HG03520 (cell line): ENCODE measurements at regions not wholly inside any gene's neighbourhood (a gene's known extent, or its start where the extent isn't known, plus 50 kb on each side); places are given as distances from the start of the nearest gene placed in this dataset.
"Not testable (repeated sequence)": the region's sequence is repeated elsewhere in the genome, so short reads cannot be mapped to it uniquely, and the experiment has no call there.

Source experiments
- ATAC-seq: cut with Tn5 transposase; IDR thresholded peaks from one replicate; pipeline ENCODE4 v1.9.1; 2021; ENCODE audit warnings: mild to moderate bottlenecking, moderate library complexity; ENCODE audit not compliant: unreplicated experiment

- ATAC-seq, result no peak
These were observed 671.2 kb downstream of the COL12A1 start for GRCh38 chr6:74534465-74535211.

- ATAC-seq, result no peak
These were observed 686.7 kb downstream of the COL12A1 start for GRCh38 chr6:74519163-74519562.

GRCh38 chr6:74518035-74518434, 687.8 kb downstream of the COL12A1 start:
- no peak for ATAC-seq

GRCh38 chr6:74510878-74511277, 695.0 kb downstream of the COL12A1 start:
- ATAC-seq, result no peak

GRCh38 chr6:74507649-74508048, 698.2 kb downstream of the COL12A1 start:
- ATAC-seq, result no peak

GRCh38 chr6:74505391-74505790, 700.5 kb downstream of the COL12A1 start:
- no peak for ATAC-seq

GRCh38 chr6:74504941-74505340, 700.9 kb downstream of the COL12A1 start:
- no peak for ATAC-seq

- ATAC-seq, result no peak
These were observed 713.3 kb downstream of the COL12A1 start for GRCh38 chr6:74492587-74492986.

- no peak for ATAC-seq
These were observed 713.9 kb downstream of the COL12A1 start for GRCh38 chr6:74491844-74492374.

- ATAC-seq, result not testable (repeated sequence)
These were observed 717.1 kb downstream of the COL12A1 start for GRCh38 chr6:74488726-74489125.

- ATAC-seq, result no peak
These were observed 723.7 kb downstream of the COL12A1 start for GRCh38 chr6:74482180-74482579.

- ATAC-seq, result no peak
These were observed 725.3 kb downstream of the COL12A1 start for GRCh38 chr6:74480561-74480960.

- no peak for ATAC-seq
These were observed 725.9 kb downstream of the COL12A1 start for GRCh38 chr6:74479960-74480359.

GRCh38 chr6:74479420-74479819, 726.4 kb downstream of the COL12A1 start:
- no peak for ATAC-seq

GRCh38 chr6:74474046-74474445, 731.8 kb downstream of the COL12A1 start:
- ATAC-seq, result not testable (repeated sequence)

GRCh38 chr6:74468552-74468951, 737.3 kb downstream of the COL12A1 start:
- ATAC-seq, result not testable (repeated sequence)

- ATAC-seq, result no peak
These were observed 738.2 kb downstream of the COL12A1 start for GRCh38 chr6:74467533-74468215.

GRCh38 chr6:74466572-74466971, 739.3 kb downstream of the COL12A1 start:
- ATAC-seq, result no peak

- ATAC-seq, result no peak
These were observed 746.6 kb downstream of the COL12A1 start for GRCh38 chr6:74459260-74459659.

GRCh38 chr6:74458536-74458935, 747.3 kb downstream of the COL12A1 start:
- no peak for ATAC-seq

GRCh38 chr6:74455786-74456185, 750.1 kb downstream of the COL12A1 start:
- no peak for ATAC-seq

GRCh38 chr6:74451953-74452352, 753.9 kb downstream of the COL12A1 start:
- ATAC-seq, result no peak
